ENCODE measurements at regions not wholly inside any gene's neighbourhood (a gene's known extent, or its start where the extent isn't known, plus 50 kb on each side); places are given as distances from the start of the nearest gene placed in this dataset.

GRCh38 chr4:13202701-13203100, 281.4 kb downstream of the RAB28 start:
- no peak for ATAC-seq (ENCODE audit: insufficient number of reproducible peaks, low FRiP score, low read depth)
- no peak overlapping the region for H3K27ac ChIP-seq
- no peaks in the 10 kb centered on the region for H3K36me3 ChIP-seq
- no peak for TF ChIP-seq CTCF (IDR thresholded peaks at IDR 0.05)
- DNase-seq (ENCODE audit: low spot score), result no peak
- H3K27me3 ChIP-seq (replicated peaks; ENCODE audit: insufficient read depth), result no peaks in the 10 kb centered on the region
- no peak overlapping the region for H3K4me3 ChIP-seq
- H3K9me3 ChIP-seq, result no peaks in the 10 kb centered on the region
- no peaks in the 10 kb centered on the region for H3K4me1 ChIP-seq (ENCODE audit: control insufficient read depth in 1 of 2, low read depth in 2 of 2)

GRCh38 chr4:13201241-13201640, 282.9 kb downstream of the RAB28 start:
- H3K27ac ChIP-seq, result no peak overlapping the region
- no peak for TF ChIP-seq CTCF (IDR thresholded peaks at IDR 0.05)
- ATAC-seq (ENCODE audit: insufficient number of reproducible peaks, low FRiP score, low read depth), result no peak

GRCh38 chr4:13196721-13197120, 287.4 kb downstream of the RAB28 start:
- H3K4me1 ChIP-seq (ENCODE audit: control insufficient read depth in 1 of 2, low read depth in 2 of 2), result no peaks in the 10 kb centered on the region
- H3K27me3 ChIP-seq (replicated peaks; ENCODE audit: insufficient read depth), result no peaks in the 10 kb centered on the region
- no peaks in the 10 kb centered on the region for H3K9me3 ChIP-seq
- no peak overlapping the region for H3K4me3 ChIP-seq
- no peak for ATAC-seq (ENCODE audit: insufficient number of reproducible peaks, low FRiP score, low read depth)
- H3K36me3 ChIP-seq, result no peaks in the 10 kb centered on the region
- no peak for DNase-seq (ENCODE audit: low spot score)
- no peak overlapping the region for H3K27ac ChIP-seq
- no peak for TF ChIP-seq CTCF (IDR thresholded peaks at IDR 0.05)

More at GRCh38 chr4:13201241-13201640, 282.9 kb downstream of the RAB28 start:
- no peak for DNase-seq (ENCODE audit: low spot score)
- H3K4me3 ChIP-seq, result no peak overlapping the region
- no peaks in the 10 kb centered on the region for H3K36me3 ChIP-seq
- H3K4me1 ChIP-seq (ENCODE audit: control insufficient read depth in 1 of 2, low read depth in 2 of 2), result no peaks in the 10 kb centered on the region
- H3K27me3 ChIP-seq (replicated peaks; ENCODE audit: insufficient read depth), result no peaks in the 10 kb centered on the region
- no peaks in the 10 kb centered on the region for H3K9me3 ChIP-seq

- no peak for TF ChIP-seq CTCF (IDR thresholded peaks at IDR 0.05)
- Histone ChIP-seq H3K9me3 (no peaks in the 10 kb centered on the region), H3K27ac (no peak overlapping the region), H3K4me3 (no peak overlapping the region), H3K36me3 (no peaks in the 10 kb centered on the region), H3K27me3 (replicated peaks; ENCODE audit: insufficient read depth) (no peaks in the 10 kb centered on the region), H3K4me1 (ENCODE audit: control insufficient read depth in 1 of 2, low read depth in 2 of 2) (no peaks in the 10 kb centered on the region)
- ATAC-seq (ENCODE audit: insufficient number of reproducible peaks, low FRiP score, low read depth) (no peak), DNase-seq (ENCODE audit: low spot score) (no peak)
Observed at GRCh38 chr4:13193662-13194061, 290.5 kb downstream of the RAB28 start.

GRCh38 chr4:13190093-13190721, 293.9 kb downstream of the RAB28 start:
- no peaks in the 10 kb centered on the region for H3K27me3 ChIP-seq (replicated peaks; ENCODE audit: insufficient read depth)
- no peak for TF ChIP-seq CTCF (IDR thresholded peaks at IDR 0.05)
- no peaks in the 10 kb centered on the region for H3K4me1 ChIP-seq (ENCODE audit: control insufficient read depth in 1 of 2, low read depth in 2 of 2)
- ATAC-seq (ENCODE audit: insufficient number of reproducible peaks, low FRiP score, low read depth) (no peak), DNase-seq (ENCODE audit: low spot score) (no peak)
- no peak overlapping the region for H3K4me3 ChIP-seq
- no peak overlapping the region for H3K27ac ChIP-seq
- H3K9me3 ChIP-seq, result no peaks in the 10 kb centered on the region
- no peaks in the 10 kb centered on the region for H3K36me3 ChIP-seq
